Dermis blood vessel endothelial cell (primary cell): ENCODE measurements at regions not wholly inside any gene's neighbourhood (a gene's known extent, or its start where the extent isn't known, plus 50 kb on each side); places are given as distances from the start of the nearest gene placed in this dataset.

Source experiments
- DNase-seq: peaks from one replicate; pipeline ENCODE4 v3.0.0; 2010

DNA sequence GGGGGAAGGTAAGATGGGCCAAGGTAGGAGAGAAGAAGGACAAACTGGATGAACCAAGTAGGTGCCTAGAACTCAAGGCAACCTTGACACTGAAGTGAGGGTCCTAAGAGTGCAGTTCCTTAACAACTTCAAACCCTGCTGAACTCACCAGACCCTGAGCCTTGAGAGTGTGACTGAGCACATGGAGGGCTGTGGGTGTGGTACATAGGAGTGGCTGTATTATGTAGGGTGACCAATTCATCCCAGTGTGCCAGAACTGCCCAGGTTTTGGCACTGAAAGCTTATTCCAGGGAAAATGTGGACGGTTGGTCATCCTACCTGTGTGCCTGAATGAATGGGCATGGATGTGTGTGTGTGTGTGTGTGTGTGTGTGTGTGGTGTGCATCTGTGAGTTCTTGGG, 281.8 kb downstream of the DHX35 start:
- no peak for DNase-seq

DNA sequence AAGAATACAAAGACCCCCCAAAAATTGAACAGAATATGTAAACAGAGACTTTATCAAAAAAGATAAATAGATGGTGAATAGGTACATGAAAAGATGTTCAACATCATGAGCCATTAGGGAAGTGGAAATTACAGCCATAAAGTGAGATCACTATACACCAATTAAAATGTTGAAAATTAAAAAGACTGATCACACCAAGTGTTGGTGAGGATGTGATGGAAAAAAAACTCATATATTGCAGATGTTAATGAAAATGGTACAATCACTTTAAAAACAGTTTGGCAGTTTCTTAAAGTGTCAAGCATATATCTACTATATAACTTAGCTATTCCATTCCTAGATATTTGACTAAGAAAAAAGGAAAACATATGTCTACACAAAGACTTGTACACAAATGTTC, 280.5 kb downstream of the DHX35 start:
- no peak for DNase-seq

DNA sequence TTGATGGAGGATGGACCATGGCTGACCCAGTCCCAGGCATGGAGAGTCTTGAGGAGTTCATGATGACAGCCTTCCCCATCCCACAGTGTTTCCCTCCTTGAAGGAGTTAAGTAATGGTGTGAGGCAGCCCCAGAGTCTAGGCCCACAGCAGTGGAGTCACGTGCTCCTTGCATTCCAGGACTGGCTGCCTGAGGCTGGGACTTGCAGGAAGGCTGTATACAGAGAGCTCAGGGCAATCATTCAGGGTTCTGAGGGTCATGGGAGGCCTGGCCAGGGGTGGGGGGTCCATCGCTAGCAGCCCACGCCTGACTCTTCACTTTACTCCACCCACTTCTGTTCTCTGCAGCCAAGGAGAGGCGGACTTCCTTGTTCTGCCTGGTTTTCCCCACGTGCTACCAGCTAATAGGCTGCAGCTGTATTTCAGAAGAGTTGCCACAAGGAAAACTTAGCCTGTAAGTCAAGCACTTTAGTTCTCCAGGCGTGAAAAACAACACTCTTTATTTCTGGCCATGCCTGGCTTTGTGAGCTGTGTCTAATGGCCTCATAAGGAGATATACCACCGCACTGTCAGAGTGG, 272.5 kb downstream of the DHX35 start:
- DNase-seq: no peak

DNA sequence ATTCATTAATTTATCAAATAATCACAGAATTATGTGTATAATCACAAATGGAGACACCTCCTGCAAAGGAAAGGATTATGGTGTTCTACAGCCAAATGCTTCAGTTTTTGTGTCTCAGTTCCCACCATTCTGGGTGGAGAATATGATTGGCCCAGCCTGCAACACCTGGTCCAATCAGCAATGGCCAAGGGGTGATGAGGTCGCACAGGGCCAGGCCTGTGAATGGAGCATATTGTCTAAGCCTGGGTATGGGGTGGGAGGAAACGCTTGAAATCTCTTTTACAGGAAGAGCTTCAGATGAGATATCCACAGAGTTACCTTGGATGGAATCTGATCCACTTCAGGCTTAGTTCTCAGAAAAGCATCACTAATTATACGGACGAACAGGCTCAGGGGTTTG, 271.6 kb downstream of the DHX35 start:
- no peak for DNase-seq

DNA sequence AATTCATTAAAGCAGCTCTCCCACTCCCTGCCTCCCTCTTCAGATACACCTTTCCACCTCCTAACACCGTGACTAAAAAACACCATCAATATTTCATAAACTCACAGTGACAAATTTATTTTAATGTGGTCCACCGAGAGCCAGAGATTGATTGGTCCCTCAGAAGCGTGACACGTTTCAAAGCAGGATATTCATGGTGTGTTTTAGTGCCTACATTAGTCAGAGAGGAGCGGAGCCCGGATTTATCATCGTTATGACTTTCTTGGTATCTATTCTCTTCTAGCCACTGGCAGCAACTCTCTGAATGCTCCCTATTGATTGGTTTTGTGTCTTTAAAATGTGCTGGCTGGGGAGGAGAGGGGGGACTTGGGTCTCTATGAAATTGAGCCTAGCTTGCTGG, 265.3 kb downstream of the DHX35 start:
- no peak for DNase-seq

DNA sequence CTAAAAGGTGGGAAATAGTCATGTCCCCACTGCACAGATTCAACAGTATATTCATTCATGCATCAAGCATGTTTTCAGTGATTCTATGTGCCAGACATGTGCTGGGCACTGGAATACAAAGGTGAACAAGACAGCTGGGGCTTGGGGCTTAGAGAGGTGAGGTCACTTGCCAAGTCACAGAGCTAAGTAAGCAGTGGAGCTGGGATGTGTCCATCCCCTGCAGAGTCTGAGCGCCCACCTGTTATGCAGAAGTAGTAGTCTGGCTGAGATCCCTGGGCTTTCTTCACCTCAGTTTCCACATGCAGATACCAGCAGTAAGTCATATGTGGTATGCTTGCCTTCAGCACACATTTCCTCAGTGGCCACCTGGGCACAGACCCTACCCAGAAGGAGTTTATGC, 263.8 kb downstream of the DHX35 start:
- DNase-seq: no peak

DNA sequence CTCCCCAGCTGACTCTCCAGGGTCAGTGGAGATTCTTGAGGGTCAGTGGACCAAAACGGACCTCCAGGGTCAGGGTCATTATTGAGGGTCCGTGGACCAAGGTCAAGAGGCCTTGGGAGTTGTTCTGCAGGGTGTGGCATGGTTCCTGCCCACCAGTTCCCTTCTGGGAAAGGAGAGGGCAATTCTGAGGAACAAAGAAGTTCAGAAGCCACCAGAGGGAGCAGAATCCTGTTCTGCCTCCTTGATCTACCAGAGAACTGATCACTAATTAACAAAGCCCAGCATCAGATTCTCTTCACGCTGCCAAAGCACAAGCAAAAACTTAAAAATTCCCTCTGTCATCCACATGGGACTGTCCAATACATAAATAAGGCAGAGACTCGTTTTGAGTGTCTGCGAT, 263.4 kb downstream of the DHX35 start:
- no peak for DNase-seq

DNA sequence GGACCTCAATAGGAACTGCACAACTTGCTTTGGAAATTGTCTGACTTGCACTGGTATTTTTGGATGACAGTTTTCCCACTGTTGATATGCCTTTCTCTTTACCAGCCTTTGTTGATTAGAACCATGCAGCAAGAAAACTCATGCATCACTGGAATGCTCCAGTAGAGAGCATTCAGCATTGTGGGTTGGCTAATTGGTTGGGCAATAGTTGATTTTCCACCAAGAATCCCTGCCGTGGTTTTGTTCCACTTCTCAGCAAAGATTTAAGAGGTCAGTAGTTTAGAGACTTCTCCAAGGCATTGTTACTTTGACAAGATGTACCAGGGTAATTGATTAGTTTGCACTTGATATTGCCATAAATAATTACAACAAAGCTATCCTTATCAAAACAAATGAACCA, 260.0 kb downstream of the DHX35 start:
- DNase-seq: no peak

DNA sequence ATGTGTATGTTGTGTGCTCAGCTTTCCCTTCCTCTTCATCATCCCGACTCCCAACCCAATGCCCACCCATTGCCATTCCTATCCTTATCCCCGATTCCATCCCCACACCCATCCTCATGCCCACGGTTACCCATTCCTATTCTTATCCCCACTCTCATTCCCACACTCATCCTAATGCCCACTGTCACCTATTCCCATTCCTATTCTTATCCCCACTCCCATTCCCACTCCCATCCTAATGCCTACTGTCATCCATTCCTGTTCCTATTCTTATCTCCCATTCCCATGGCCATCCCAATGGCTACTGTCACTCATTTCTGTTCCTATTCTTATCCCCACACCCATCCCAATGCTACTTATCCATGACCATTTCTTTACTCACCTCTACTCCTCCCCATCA, 254.1 kb downstream of the DHX35 start:
- DNase-seq: no peak

DNA sequence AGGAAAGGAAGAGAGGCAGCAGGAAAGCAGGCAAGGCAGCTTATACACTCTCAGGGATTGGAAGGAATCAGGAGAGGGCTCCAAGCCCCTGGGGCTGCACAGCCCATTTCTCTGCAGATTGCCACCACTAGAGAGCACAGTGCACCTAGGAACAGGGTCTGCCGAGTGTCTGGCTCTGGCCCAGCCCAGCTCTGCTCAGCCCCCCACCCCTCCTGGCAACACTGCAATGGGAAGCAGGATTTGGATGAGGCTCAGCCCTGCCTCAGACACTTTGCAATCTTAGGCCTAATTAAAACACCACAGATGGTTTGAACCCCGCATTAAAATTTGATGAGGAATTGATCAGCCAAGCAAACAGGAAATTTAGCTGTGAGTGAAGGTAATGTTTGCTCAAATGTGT, 252.7 kb downstream of the DHX35 start:
- no peak for DNase-seq

DNA sequence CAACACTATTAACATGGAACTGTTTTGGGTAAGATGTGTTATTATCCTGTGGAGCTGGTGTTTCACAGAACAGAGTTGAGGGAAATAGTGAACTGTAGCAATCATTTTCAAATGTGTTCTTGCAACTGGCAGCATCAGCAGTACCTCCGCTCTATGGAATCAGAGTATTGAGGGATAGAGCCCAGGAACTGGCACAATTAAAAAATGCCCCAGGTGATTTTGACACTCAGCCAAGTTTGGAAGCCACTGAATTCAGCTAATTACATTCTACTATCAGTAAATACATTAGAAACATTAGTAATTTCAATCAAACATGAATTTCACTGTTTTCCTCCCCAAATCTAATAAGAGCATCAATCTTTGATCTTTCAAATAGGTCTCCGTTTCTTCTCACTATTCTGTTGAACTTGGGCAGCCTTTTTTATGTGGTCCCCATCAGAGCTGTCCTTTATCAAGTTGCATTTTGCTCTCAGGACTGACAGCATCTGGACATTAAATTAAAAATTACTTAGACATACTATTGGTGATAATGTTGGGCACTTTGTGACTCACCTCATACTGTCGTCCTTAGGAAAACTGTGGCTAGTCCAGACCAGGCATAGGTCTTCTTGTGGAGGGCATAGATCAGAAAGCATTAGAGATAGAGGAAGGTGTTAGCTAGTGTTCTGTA, 251.5 kb downstream of the DHX35 start:
- DNase-seq: no peak

DNA sequence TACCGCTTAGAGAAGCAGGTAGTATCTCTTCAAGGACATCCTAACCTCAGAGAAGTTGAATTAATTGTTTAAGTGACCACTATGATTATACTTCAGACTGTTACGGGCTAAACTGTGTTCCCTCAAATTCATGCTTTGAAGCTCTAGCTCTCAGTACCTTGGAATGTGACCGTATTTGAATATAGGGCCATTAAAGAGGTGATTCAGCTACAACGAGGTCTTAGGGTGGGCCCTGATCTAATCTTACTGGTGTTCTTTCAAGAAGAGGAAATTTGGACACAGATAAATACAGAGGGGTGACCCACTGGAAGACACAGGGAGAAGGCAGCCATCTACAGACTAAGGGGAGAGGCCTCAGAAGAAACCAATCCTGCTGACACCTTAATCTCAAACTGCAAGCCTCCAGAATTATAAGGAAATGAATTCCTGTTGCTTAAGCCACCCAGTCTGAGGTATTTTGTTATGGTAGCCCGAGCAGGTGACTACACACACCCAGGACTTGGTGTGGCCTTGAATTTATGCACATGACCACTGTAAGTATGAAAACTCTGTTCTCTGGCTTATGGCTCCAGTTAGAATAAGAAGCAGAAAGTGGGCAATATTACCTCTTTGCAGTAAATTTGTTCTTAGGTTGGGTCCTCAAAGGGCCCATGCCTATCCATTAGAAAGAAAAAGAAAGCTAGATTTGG, 249.1 kb downstream of the DHX35 start:
- DNase-seq: no peak

DNA sequence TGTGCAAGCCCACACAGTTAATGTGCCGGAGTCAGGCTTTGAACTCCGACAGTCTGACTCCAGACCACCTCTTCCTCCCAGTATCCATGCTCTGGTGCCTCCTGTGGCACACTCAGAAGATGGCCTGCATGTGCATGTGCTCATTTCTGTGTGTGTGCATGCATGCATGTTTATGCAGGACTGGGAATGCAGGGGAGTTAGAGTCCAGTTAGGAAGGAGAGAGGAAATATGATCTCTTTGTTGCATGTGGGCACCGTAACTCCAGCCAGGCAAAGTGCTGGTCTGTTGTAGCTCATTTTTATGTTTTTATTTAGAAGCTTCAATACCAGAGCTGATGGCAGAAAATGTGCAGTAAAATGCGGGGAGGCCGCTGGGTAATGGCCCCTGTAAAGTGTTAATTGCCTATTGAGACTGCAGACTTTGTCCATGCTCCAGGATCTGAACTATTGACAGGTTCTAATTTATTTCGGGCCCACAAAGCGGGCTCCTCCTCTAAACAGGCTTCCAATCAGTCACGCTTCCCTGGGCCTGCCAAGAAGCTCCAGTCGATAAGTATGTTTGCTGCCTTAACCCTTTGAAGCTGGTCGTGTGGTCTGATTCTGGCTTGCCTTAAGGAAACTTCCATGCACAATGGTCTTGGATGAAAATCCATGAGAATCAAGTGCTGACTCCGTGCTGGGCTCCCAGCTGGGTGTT, 248.3 kb downstream of the DHX35 start:
- no peak for DNase-seq

DNA sequence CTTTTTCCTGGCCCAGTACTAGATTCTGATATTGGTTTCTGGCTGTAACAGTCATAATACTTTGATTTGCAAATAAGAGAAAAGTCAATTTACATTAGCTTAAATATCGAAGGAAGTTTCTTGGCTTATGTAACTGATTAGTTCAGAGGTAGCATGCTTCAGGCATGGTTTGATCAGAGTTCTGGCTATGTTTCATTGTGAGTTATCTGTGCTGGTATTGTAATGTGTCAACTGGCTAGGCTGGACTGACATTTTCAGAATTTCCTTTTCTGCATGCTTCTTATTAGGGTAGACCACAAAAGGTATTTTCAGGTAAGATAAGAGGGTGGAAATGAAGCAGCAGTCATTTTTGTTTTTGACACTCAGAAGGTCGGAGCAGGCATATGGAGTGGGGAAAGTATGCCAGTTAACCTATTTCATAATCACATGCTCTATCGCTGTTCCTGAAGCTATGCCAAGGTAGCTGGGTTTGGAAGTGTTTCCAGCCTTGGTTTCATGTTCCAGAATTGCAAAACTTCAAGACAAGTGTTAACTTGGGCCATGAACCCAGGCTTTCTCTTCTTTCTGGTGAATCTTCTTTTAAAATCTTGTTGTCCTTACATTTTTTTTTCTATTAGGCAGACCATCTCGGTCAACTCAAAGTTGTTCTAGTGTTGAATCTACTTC, 244.9 kb downstream of the DHX35 start:
- no peak for DNase-seq

DNA sequence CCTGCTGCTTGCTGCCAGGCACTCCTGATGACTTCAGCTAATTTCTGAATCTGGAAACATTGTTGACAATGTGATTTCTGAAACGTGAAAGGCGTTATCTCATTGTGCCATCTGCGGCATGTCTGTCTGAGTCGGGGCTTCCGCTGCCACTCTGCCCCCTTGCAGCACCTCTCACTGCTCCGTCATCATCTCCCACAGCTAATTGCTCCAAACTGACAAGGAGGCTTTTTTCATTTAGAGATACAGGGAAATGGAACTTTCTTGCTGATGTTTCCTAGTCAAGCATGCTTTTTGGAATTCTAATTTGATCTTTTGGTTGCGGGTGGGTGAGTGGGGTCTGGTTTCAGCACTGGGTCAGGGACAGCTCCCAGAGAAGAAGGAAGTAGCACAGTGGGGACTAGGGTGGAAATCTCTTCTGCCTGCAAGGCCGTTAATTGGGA, 233.5 kb downstream of the DHX35 start:
- DNase-seq: no peak

DNA sequence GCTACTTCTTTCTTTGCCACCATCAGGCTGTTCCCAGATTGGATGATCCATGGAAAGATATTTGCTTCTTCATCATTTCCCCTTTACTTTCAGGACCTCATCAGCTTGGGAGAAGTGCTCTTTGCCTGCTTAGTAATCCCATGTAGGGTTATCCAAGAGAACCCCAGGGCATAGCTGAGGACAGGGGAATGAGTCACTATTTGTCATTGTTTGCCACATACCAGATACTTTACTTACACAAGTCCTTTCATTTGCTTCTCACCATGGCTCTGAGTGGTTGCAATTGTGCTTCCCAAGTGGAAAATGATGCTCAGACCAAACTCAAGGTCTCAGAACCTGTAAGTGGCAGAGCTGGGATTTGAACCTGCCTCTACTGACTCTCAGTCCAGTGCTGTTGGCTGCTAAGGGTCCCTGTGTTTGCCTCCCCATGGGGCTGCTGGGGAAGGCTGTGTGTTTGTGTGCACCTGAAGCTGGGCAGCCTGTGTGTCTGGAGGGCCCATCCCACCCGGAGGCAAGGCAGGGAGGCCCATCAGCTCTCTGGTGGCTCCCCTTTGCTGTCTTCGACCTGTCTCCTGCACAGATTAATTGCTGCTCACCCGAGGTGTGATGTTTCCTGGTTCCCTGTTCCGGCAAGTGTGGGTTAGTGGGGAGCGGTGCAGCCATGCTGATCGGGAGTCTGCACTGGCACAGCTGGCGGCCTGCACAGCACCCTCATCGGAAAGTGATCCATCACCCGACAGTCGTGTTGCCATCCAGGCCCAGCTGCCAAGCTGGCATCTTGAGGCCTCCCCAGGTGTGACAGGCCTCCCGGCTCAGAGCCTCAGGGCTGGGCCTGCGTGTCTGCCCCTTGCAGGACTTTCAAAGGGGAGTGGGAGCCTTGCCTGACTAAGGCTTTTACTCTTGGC, 228.8 kb downstream of the DHX35 start:
- no peak for DNase-seq

DNA sequence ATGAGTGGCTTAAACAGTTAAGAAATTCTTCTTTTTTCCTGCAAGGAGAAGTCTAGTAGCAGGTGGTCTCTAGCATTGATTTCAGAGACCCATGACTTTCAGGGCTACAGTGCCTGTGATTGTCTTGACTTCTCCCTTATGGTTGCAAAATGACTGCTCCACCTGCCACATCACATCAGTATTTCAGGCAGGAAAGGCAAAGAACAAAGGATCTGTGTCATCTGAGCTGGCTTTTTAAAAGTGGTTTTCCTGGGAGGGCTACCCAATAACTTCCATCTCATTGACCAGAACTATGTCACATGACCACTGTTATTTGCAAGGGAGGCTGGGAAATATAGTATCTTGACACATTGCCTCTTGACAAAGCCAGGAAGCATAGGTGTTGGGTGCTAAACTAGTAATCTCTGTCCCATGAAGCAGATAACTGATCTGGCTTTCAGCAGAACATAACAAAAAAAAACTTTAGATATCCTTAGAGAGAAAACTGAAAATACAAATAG, 226.2 kb downstream of the DHX35 start:
- no peak for DNase-seq

DNA sequence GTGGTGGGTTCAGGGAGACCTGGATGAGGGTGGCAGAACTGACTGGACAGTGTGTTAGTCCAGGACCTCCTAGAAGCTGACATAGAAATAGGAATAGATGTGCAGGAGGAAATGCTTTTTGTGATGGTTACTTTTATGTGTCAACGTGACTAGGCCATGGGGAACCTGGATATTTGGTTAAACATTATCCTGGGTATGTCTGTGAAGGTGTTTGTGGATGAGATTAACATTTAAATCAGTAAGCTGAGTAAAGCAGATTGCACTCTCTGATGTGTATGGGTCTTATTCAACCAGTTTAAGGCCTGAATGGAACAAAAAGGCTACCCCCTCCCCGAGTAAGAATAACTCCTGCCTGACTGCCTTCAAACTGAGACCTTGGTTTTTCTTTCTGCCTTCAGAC, 219.3 kb downstream of the DHX35 start:
- DNase-seq: no peak

DNA sequence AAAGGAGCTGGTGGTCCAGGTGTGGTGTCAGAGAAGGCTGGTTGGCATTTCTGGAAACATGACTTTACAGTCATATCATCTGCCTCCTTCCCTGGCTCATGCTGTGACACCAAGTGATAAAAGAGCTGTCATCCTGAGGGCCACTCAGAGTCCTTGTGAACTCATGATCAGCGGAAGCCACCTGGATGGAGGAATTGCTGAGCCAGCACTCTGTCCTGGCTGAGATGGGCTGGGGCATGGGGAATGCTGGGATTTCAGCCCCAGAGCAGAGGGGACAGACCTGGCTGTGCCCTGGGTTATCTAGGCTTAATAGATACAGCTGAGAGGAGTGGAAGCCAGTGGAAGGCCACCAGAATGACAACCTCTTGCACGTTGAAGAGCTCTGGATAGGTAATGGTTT, 214.3 kb downstream of the DHX35 start:
- DNase-seq: no peak

DNA sequence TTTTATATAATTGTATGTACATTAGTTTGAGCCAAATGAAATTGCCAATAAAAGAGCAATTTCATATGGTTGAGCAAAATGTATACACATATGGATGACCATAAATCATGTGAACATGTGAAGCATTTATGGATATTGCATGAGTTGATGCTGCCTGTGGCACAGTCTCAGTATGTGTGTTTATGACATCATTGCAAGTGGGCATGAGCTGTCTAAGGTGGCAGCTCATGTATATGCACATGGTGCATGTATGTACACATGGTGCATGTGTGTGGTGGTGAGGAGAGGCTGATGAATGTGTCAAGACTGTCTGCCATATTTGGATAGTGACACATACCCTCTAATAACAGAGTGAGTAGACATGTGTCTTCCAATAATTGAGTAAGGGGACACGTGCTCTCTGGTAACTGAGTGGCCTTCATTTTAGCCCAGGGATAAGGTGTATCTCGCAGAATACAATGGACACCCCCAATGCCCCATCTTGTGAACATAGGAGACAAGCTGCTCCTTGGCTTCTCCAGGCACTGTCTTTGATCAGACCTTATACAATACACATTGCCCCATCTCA, 208.8 kb downstream of the DHX35 start:
- no peak for DNase-seq

DNA sequence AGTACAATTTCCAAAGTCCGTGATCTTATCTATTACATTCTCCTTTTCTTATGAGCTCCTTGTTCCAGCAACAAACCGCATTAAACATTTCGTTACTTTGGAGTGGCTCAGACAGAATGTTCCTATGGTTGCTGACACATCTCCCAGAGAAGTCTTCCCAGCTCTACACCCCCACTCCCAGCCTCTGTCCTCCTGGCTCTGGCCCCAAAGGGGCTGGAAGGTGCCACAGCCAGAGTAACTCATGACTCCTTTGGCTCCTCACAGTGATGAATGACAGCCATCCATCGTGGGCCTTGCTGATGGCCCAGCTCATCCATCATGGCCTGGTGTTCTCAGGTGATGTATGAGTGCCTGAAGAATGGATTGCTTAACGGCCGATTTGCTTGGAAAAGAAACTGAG, 203.0 kb downstream of the DHX35 start:
- no peak for DNase-seq

DNA sequence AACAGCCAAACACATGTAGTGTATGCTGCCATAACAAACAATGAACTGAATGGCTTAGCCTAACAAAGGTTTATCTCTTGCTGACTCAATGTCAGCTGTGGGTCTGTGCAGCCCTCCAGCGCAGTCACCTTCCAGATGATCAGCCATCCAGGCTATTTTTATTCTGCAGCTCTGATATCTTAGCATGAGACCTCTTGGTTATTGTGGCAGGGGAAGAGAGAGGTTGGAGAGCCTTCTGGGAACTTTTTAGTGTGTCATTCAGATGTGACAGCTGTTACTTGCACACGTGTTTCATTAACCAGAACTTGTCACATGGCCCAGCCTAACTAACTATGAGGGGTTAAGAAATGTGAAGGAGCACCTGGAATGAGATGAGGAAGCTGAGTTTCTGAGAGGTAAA, 202.5 kb downstream of the DHX35 start:
- DNase-seq: no peak
